RWPE2 (cell line): ENCODE measurements at regions not wholly inside any gene's neighbourhood (a gene's known extent, or its start where the extent isn't known, plus 50 kb on each side); places are given as distances from the start of the nearest gene placed in this dataset.
A peak's percentile ranks its signal among the peaks of the same experiment; 100 is the strongest.

Experiments used
- ATAC-seq: fragments of 200-7000 bp; cut with Tn5 transposase; 3 replicates; pipeline ENCODE4 v1.9.1; 2021; ENCODE audit warnings: low read depth
- DNase-seq: peaks from one replicate; pipeline ENCODE4 v3.0.0-alpha.2; 2020; ENCODE audit warnings: low spot score
- H3K27ac ChIP-seq: fragments of 450-650 bp; 2 replicates; pipeline ENCODE4 v1.5.1; 2017; ENCODE audit warnings: mild to moderate bottlenecking; ENCODE audit not compliant: poor library complexity, severe bottlenecking
- H3K27me3 ChIP-seq: fragments of 250-450 bp; sonication (Bioruptor Pico); 2 replicates; pipeline ENCODE4 v1.5.1; 2021; ENCODE audit warnings: mild to moderate bottlenecking, moderate library complexity; ENCODE audit not compliant: insufficient read depth, poor library complexity, severe bottlenecking
- H3K36me3 ChIP-seq: fragments of 250-450 bp; sonication (Bioruptor Pico); 2 replicates; pipeline ENCODE4 v1.5.1; 2020; ENCODE audit warnings: low read depth, mild to moderate bottlenecking, moderate library complexity
- H3K4me1 ChIP-seq: fragments of 250-450 bp; sonication (Bioruptor Pico); 2 replicates; pipeline ENCODE4 v1.5.1; 2021; ENCODE audit warnings: mild to moderate bottlenecking, moderate library complexity; ENCODE audit not compliant: insufficient read depth, poor library complexity, severe bottlenecking
- H3K4me3 ChIP-seq: fragments of 250-450 bp; sonication (Bioruptor Pico); 2 replicates; pipeline ENCODE4 v1.5.1; 2021; ENCODE audit warnings: mild to moderate bottlenecking, moderate library complexity; ENCODE audit not compliant: severe bottlenecking
- H3K9me3 ChIP-seq: fragments of 250-450 bp; sonication (Bioruptor Pico); 2 replicates; pipeline ENCODE4 v1.5.1; 2021; ENCODE audit warnings: mild to moderate bottlenecking, moderate library complexity; ENCODE audit not compliant: severe bottlenecking
- TF ChIP-seq, protein P1 (sequence below): fragments of 450-650 bp; IDR thresholded peaks from one replicate; pipeline ENCODE4 v1.5.1; 2017; ENCODE audit warnings: mild to moderate bottlenecking, moderate library complexity; ENCODE audit not compliant: poor library complexity, severe bottlenecking

DNA sequence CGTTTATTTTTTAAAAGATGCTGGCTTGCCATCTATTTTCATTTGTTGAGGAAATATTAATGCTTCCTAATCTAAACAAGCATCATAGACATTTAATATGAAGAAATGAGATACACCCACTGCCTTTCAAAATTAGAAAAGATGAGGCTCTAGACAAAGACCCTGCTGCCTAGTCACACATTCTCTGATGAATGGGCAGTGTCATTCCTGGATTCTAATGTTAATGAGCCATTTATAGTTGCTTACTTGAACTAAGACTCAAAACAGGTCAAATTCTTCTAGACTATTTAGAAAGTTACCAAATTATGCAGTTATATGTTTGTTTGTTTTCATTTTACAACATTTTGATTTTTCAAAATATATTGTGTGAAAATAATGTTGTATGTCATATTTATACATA lies 237.6 kb downstream of the CDH7 start:
- no peaks in the 10 kb centered on the region for H3K36me3 ChIP-seq
- ATAC-seq (no peak), DNase-seq (no peak)
- H3K27ac ChIP-seq = no peak overlapping the region
- H3K4me3 ChIP-seq = no peak overlapping the region
- no peaks in the 10 kb centered on the region for H3K27me3 ChIP-seq
- no peaks in the 10 kb centered on the region for H3K9me3 ChIP-seq
- peaks cover 3% of the 10 kb centered on the region for H3K4me1 ChIP-seq
- TF ChIP-seq, protein P1, sequence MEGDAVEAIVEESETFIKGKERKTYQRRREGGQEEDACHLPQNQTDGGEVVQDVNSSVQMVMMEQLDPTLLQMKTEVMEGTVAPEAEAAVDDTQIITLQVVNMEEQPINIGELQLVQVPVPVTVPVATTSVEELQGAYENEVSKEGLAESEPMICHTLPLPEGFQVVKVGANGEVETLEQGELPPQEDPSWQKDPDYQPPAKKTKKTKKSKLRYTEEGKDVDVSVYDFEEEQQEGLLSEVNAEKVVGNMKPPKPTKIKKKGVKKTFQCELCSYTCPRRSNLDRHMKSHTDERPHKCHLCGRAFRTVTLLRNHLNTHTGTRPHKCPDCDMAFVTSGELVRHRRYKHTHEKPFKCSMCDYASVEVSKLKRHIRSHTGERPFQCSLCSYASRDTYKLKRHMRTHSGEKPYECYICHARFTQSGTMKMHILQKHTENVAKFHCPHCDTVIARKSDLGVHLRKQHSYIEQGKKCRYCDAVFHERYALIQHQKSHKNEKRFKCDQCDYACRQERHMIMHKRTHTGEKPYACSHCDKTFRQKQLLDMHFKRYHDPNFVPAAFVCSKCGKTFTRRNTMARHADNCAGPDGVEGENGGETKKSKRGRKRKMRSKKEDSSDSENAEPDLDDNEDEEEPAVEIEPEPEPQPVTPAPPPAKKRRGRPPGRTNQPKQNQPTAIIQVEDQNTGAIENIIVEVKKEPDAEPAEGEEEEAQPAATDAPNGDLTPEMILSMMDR = no peak

DNA sequence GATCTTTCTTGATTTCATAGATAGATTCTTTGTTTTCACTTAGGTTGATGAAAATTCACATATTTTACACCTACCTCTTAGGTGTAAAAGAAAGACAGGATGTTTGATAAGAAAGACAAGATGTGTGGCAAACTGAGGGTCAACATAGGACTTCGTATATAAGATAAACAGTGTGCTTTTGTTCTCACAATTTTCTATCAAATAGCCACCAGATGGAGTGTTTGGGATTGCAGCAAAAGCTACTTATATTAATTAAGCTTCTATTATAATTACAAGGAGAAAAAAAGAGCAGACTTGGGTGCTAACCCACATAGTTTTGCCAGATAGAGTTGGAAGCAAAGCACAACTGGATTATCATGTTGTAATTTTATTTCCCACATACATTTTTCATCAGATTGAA lies 232.9 kb downstream of the CDH7 start:
- H3K27me3 ChIP-seq = no peaks in the 10 kb centered on the region
- no peaks in the 10 kb centered on the region for H3K4me1 ChIP-seq
- H3K9me3 ChIP-seq = no peaks in the 10 kb centered on the region
- TF ChIP-seq, protein P1 = peak; percentile 47
- no peak for ATAC-seq
- no peaks in the 10 kb centered on the region for H3K36me3 ChIP-seq
- no peak overlapping the region for H3K4me3 ChIP-seq
- no peak for DNase-seq
- no peak overlapping the region for H3K27ac ChIP-seq

DNA sequence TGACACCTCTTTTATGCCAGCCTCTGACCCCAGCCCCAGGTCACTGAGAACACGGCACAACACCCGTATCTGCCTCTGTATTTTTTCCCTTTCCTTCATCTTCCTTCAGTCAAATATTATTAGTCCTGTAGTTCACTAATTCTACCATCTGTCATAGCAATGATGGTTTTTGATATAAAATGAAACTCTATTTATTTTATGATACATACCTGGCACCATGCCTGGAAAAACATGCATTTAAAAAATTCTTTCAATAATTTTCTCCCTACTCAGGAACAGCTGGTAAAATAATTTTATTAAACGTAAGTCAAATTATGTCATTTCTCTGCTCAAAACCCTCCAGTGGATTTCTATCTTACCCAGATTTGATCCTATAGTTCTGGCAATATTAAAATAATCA lies 224.7 kb downstream of the CDH7 start:
- Histone ChIP-seq H3K27ac (no peak overlapping the region), H3K9me3 (no peaks in the 10 kb centered on the region), H3K4me3 (no peak overlapping the region), H3K36me3 (no peaks in the 10 kb centered on the region), H3K27me3 (no peaks in the 10 kb centered on the region), H3K4me1 (no peaks in the 10 kb centered on the region)
- ATAC-seq (peak; percentile 44; the same call in 2 of the 3 replicates), DNase-seq (no peak)
- TF ChIP-seq, protein P1 = no peak

DNA sequence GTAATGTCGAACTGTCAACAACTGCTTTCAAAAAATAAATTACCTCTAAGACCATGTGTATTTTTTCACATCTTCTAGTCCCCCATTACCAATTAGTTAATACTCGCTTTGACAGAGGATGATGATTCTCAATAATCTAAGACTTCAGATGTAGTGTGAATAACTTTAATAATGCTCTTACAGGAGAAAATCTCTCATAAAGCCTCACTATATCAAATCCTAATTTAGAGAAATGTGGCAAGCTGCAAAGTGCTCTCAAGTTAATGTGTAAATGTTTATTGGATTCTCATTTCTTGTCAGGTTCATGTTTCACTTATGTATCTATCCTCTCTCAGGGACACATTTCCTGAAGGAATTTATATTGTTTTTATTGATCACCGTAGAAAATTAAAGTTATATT lies 223.9 kb downstream of the CDH7 start:
- TF ChIP-seq, protein P1 = no peak
- Histone ChIP-seq H3K4me3 (no peak overlapping the region), H3K9me3 (no peaks in the 10 kb centered on the region), H3K4me1 (no peaks in the 10 kb centered on the region), H3K36me3 (no peaks in the 10 kb centered on the region), H3K27me3 (no peaks in the 10 kb centered on the region), H3K27ac (no peak overlapping the region)
- DNase-seq (no peak), ATAC-seq (no peak)

DNA sequence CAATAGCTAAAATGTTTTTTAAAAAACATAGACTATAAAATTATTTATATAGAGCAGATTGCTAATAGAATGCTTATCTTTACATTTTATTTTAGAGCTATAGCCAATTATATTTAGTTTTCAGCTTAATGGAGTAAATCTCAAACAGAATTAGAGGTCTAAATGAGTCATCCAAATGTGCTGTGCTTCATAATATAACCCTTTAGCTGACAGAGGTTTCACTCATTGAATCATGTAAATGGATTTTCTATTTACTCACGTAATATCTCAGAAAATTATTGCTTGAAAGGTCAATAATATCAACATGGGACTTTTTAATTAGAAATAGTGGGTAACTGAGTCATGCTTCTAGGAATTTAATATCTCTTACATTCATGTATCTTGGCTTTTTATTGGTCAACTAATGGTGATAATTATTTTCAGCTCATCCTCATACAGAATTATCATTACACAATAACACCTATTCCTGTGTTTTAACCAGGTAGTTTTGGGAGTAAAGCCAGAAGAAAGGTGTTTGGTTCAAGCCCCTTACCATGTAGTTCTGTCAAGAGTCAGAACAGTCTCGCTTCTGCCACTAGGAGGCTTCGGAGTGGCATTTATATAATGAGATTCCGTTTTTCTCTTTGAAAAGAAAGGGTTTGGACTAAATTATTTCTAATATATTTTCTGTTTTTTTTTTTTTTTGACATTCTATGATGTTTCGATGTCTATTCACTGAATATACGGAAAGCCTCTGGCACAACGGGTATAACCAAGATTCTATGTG lies 217.6 kb downstream of the CDH7 start:
- TF ChIP-seq, protein P1 = peak; percentile 33
- Histone ChIP-seq H3K9me3 (no peaks in the 10 kb centered on the region), H3K4me3 (no peak overlapping the region), H3K27ac (no peak overlapping the region), H3K4me1 (no peaks in the 10 kb centered on the region), H3K36me3 (no peaks in the 10 kb centered on the region), H3K27me3 (no peaks in the 10 kb centered on the region)
- DNase-seq (no peak), ATAC-seq (no peak)
